ENCODE measurements at regions not wholly inside any gene's neighbourhood (a gene's known extent, or its start where the extent isn't known, plus 50 kb on each side); places are given as distances from the start of the nearest gene placed in this dataset.

DNA sequence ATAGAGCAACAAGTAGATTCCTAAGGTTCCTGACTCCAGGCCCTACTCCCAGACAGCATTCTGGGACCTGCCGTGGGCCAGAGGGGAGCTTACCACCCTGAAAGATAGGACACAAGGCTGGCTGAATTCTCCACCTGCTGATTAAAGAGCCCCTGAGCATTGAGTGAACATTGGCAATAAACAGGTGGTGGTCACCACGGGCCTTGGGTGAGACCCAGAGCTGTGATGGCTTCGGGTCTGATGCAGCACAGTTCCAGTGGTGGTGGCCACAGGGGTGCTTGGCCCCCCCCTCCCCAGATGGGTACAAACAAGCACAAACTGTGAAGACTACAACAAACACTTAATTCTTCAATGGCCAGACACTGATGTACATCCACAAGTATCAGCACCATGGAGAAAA is 444.6 kb downstream of the GASK1B start:
- ChIA-PET CTCF (ENCODE audit: unreplicated experiment) (no interaction called here), POLR2A (no interaction called here)
- no peak overlapping the region for H3K4me3 ChIP-seq (ENCODE audit: low read depth, low read length, poor library complexity, severe bottlenecking)
- H3K27ac ChIP-seq (ENCODE audit: low read depth, low read length, poor library complexity, severe bottlenecking): no peak overlapping the region
- no peak for DNase-seq (ENCODE audit: low spot score)
- no peak overlapping the region for H2AFZ ChIP-seq (ENCODE audit: low read length)
- no peak overlapping the region for H3K4me2 ChIP-seq (ENCODE audit: low read length)
- intact Hi-C loops (cut with micrococcal nuclease; ENCODE audit: unreplicated experiment): no loop called here
- H3K9me3 ChIP-seq (ENCODE audit: low read length): no peaks in the 10 kb centered on the region
- no TSS peak for BruUV-seq (replicated peaks)
- H3K4me1 ChIP-seq (ENCODE audit: insufficient read depth, low read length, poor library complexity, severe bottlenecking): no peaks in the 10 kb centered on the region
- no peaks in the 10 kb centered on the region for H3K79me2 ChIP-seq (ENCODE audit: insufficient read depth, low read depth, low read length)
- H3K36me3 ChIP-seq (ENCODE audit: insufficient read depth, low read length): no peaks in the 10 kb centered on the region
- no peaks in the 10 kb centered on the region for H4K20me1 ChIP-seq (ENCODE audit: insufficient read depth, low read length)
- no peaks in the 10 kb centered on the region for H3K9me2 ChIP-seq (ENCODE audit: insufficient read depth, low read length)
- TF ChIP-seq EZH2phosphoT487 (IDR thresholded peaks at IDR 0.05; ENCODE audit: borderline replicate concordance, low read depth, low read length): no peak
- TF ChIP-seq CTCF (conservative IDR thresholded peaks at IDR 0.05; ENCODE audit: low read length): no peak

DNA sequence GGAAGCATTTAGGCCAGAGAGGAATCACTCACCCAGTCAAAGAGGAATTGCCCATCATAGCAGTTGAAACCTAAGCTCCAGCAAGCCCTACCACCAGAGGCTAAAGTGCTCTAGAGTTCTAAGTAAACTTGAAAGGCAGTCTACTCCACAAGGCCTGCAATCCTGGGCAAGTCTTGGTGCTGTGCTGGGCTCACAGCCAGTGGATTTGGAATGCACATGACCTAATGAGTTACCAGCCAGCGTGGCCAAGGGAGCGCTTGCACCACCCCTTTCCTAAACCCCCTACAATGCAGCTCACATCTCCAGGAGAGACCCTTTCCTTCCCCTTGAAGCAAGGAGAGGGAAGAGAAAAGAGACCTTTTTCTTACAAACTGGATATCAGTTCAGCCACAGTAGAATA is 445.7 kb downstream of the GASK1B start:
- H3K9me3 ChIP-seq (ENCODE audit: low read length): no peaks in the 10 kb centered on the region
- H4K20me1 ChIP-seq (ENCODE audit: insufficient read depth, low read length): no peaks in the 10 kb centered on the region
- H3K4me1 ChIP-seq (ENCODE audit: insufficient read depth, low read length, poor library complexity, severe bottlenecking): no peaks in the 10 kb centered on the region
- no peak overlapping the region for H3K4me3 ChIP-seq (ENCODE audit: low read depth, low read length, poor library complexity, severe bottlenecking)
- H3K36me3 ChIP-seq (ENCODE audit: insufficient read depth, low read length): no peaks in the 10 kb centered on the region
- H3K9me2 ChIP-seq (ENCODE audit: insufficient read depth, low read length): no peaks in the 10 kb centered on the region
- CTCF ChIA-PET (ENCODE audit: unreplicated experiment): no interaction called here
- H3K4me2 ChIP-seq (ENCODE audit: low read length): no peak overlapping the region
- H3K27ac ChIP-seq (ENCODE audit: low read depth, low read length, poor library complexity, severe bottlenecking): no peak overlapping the region
- POLR2A ChIA-PET: no interaction called here
- no peak for DNase-seq (ENCODE audit: low spot score)
- TF ChIP-seq EZH2phosphoT487 (IDR thresholded peaks at IDR 0.05; ENCODE audit: borderline replicate concordance, low read depth, low read length) (no peak), CTCF (conservative IDR thresholded peaks at IDR 0.05; ENCODE audit: low read length) (no peak)
- no peak overlapping the region for H2AFZ ChIP-seq (ENCODE audit: low read length)
- H3K79me2 ChIP-seq (ENCODE audit: insufficient read depth, low read depth, low read length): no peaks in the 10 kb centered on the region
- intact Hi-C loops (cut with micrococcal nuclease; ENCODE audit: unreplicated experiment): no loop called here
- BruUV-seq (replicated peaks): no TSS peak

- no peak for TF ChIP-seq CTCF (conservative IDR thresholded peaks at IDR 0.05; ENCODE audit: low read length)
- TF ChIP-seq EZH2phosphoT487 (IDR thresholded peaks at IDR 0.05; ENCODE audit: borderline replicate concordance, low read depth, low read length): no peak
- no peaks in the 10 kb centered on the region for H3K9me2 ChIP-seq (ENCODE audit: insufficient read depth, low read length)
- DNase-seq (ENCODE audit: low spot score): no peak
These were observed 450.7 kb downstream of the GASK1B start for GRCh38 chr4:157722146-157722545.

More at GRCh38 chr4:157722146-157722545, 450.7 kb downstream of the GASK1B start:
- BruUV-seq (replicated peaks): no TSS peak
- Histone ChIP-seq H2AFZ (ENCODE audit: low read length) (no peak overlapping the region), H4K20me1 (ENCODE audit: insufficient read depth, low read length) (no peaks in the 10 kb centered on the region), H3K79me2 (ENCODE audit: insufficient read depth, low read depth, low read length) (no peaks in the 10 kb centered on the region), H3K27ac (ENCODE audit: low read depth, low read length, poor library complexity, severe bottlenecking) (no peak overlapping the region), H3K4me1 (ENCODE audit: insufficient read depth, low read length, poor library complexity, severe bottlenecking) (no peaks in the 10 kb centered on the region), H3K9me3 (ENCODE audit: low read length) (no peaks in the 10 kb centered on the region), H3K36me3 (ENCODE audit: insufficient read depth, low read length) (no peaks in the 10 kb centered on the region), H3K4me2 (ENCODE audit: low read length) (no peak overlapping the region), H3K4me3 (ENCODE audit: low read depth, low read length, poor library complexity, severe bottlenecking) (no peak overlapping the region)
- POLR2A ChIA-PET: no interaction called here
- intact Hi-C loops (cut with micrococcal nuclease; ENCODE audit: unreplicated experiment): no loop called here
- CTCF ChIA-PET (ENCODE audit: unreplicated experiment): no interaction called here
